ENCODE measurements at regions not wholly inside any gene's neighbourhood (a gene's known extent, or its start where the extent isn't known, plus 50 kb on each side); places are given as distances from the start of the nearest gene placed in this dataset.

DNA sequence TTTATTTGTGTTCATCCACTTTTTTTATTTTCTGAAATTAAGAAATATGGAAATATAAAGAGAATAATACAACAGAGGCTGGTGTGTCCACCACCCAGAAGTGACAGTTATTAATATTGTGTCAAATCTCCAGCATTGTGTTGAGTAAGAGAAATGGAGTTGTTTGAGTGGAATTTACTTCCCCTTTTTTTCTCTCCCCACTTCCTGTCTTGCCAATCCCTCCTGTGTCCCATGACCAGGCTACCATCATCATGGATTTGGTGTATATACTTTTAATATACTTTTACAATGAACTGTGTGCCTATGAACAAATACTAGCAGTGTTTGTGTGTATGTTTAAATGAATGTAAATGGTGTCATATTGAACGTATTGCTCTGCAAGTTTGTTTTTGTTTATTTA, 276.9 kb upstream of the SKOR2 start:
- TF ChIP-seq EZH2phosphoT487 (IDR thresholded peaks at IDR 0.05; ENCODE audit: borderline replicate concordance, low read length) = no peak
- TF ChIP-seq, protein P1, sequence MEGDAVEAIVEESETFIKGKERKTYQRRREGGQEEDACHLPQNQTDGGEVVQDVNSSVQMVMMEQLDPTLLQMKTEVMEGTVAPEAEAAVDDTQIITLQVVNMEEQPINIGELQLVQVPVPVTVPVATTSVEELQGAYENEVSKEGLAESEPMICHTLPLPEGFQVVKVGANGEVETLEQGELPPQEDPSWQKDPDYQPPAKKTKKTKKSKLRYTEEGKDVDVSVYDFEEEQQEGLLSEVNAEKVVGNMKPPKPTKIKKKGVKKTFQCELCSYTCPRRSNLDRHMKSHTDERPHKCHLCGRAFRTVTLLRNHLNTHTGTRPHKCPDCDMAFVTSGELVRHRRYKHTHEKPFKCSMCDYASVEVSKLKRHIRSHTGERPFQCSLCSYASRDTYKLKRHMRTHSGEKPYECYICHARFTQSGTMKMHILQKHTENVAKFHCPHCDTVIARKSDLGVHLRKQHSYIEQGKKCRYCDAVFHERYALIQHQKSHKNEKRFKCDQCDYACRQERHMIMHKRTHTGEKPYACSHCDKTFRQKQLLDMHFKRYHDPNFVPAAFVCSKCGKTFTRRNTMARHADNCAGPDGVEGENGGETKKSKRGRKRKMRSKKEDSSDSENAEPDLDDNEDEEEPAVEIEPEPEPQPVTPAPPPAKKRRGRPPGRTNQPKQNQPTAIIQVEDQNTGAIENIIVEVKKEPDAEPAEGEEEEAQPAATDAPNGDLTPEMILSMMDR (IDR thresholded peaks at IDR 0.05; ENCODE audit: low read depth, low read length, poor library complexity, severe bottlenecking) = no peak

DNA sequence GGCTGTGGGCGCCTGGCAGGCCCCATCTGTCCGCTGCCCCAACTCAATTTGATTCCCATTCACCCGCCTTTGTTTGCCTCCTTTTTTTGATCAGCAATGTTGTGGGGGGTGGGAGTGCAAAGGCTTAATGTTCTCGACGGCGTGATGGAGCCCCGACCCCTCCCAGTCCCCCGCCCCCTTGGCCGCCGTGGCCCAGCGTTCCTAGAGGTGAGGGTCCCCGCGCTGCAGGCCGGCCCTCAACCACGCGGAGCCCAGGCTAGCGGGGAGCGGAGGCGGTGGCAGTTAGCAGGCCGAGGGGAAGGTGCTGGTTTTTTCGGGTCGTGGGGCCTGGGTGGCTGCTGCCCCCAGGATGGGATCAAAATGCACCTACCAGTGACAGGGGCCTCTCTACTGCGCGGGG, 274.7 kb upstream of the SKOR2 start:
- H3K4me1 ChIP-seq (ENCODE audit: control insufficient read depth, low read length) = no peaks in the 10 kb centered on the region
- no peaks in the 10 kb centered on the region for H3K9me3 ChIP-seq (ENCODE audit: control insufficient read depth, insufficient read depth, low read length)
- no peak overlapping the region for H3K4me2 ChIP-seq (ENCODE audit: low read length)
- H3F3A ChIP-seq (ENCODE audit: control insufficient read depth, insufficient read depth) = no peaks in the 10 kb centered on the region
- no peaks in the 10 kb centered on the region for H3K27me3 ChIP-seq (ENCODE audit: control insufficient read depth, low read length)
- H4K20me1 ChIP-seq (ENCODE audit: control insufficient read depth, insufficient read depth, low read depth, low read length) = no peaks in the 10 kb centered on the region
- H3K36me3 ChIP-seq (ENCODE audit: control insufficient read depth, low read length) = no peaks in the 10 kb centered on the region
- TF ChIP-seq EZH2phosphoT487 (IDR thresholded peaks at IDR 0.05; ENCODE audit: borderline replicate concordance, low read length) = no peak
- H3K79me2 ChIP-seq (ENCODE audit: control insufficient read depth, low read length) = no peaks in the 10 kb centered on the region
- no peaks in the 10 kb centered on the region for H3K9me2 ChIP-seq (replicated peaks; ENCODE audit: control insufficient read depth, low read length)
- no peak overlapping the region for H3K27ac ChIP-seq (ENCODE audit: low read depth, low read length)
- H3K4me3 ChIP-seq (ENCODE audit: low read length) = no peak overlapping the region

More for the DNA sequence above, 276.9 kb upstream of the SKOR2 start:
- H3K27ac ChIP-seq (ENCODE audit: low read depth, low read length) = no peak overlapping the region
- no peaks in the 10 kb centered on the region for H3K9me2 ChIP-seq (replicated peaks; ENCODE audit: control insufficient read depth, low read length)
- no peaks in the 10 kb centered on the region for H3K27me3 ChIP-seq (ENCODE audit: control insufficient read depth, low read length)
- no peaks in the 10 kb centered on the region for H3K4me1 ChIP-seq (ENCODE audit: control insufficient read depth, low read length)
- H3F3A ChIP-seq (ENCODE audit: control insufficient read depth, insufficient read depth) = no peaks in the 10 kb centered on the region
- no peaks in the 10 kb centered on the region for H4K20me1 ChIP-seq (ENCODE audit: control insufficient read depth, insufficient read depth, low read depth, low read length)
- H3K4me3 ChIP-seq (ENCODE audit: low read length) = no peak overlapping the region
- no peaks in the 10 kb centered on the region for H3K9me3 ChIP-seq (ENCODE audit: control insufficient read depth, insufficient read depth, low read length)
- no peaks in the 10 kb centered on the region for H3K79me2 ChIP-seq (ENCODE audit: control insufficient read depth, low read length)
- no peak overlapping the region for H3K4me2 ChIP-seq (ENCODE audit: low read length)
- H3K36me3 ChIP-seq (ENCODE audit: control insufficient read depth, low read length) = no peaks in the 10 kb centered on the region

DNA sequence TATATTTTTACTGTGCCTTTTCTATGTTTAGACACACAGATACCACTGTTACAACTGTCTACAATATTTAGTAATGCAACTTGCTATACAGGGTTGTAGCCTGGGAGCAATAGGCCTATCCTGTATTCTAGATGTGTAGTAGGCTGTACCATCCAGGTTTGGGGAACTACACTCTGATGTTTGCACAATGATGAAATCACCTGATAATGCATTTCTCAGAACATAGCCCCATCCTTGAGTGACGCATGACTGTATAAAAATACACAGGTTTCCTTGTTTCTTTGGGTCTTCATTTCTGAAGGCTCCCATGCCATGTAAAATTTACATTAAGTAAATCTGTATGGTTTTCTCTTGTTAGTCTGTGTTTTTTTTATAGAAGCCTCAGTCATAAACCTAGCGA, 270.9 kb upstream of the SKOR2 start:
- H4K20me1 ChIP-seq (ENCODE audit: control insufficient read depth, insufficient read depth, low read depth, low read length) = no peaks in the 10 kb centered on the region
- no peak overlapping the region for H3K4me2 ChIP-seq (ENCODE audit: low read length)
- no peaks in the 10 kb centered on the region for H3K9me2 ChIP-seq (replicated peaks; ENCODE audit: control insufficient read depth, low read length)
- no peaks in the 10 kb centered on the region for H3K79me2 ChIP-seq (ENCODE audit: control insufficient read depth, low read length)
- no peaks in the 10 kb centered on the region for H3K36me3 ChIP-seq (ENCODE audit: control insufficient read depth, low read length)
- H3F3A ChIP-seq (ENCODE audit: control insufficient read depth, insufficient read depth) = no peaks in the 10 kb centered on the region
- H3K27me3 ChIP-seq (ENCODE audit: control insufficient read depth, low read length) = no peaks in the 10 kb centered on the region
- H3K27ac ChIP-seq (ENCODE audit: low read depth, low read length) = no peak overlapping the region
- H3K4me1 ChIP-seq (ENCODE audit: control insufficient read depth, low read length) = no peaks in the 10 kb centered on the region
- no peaks in the 10 kb centered on the region for H3K9me3 ChIP-seq (ENCODE audit: control insufficient read depth, insufficient read depth, low read length)
- H3K4me3 ChIP-seq (ENCODE audit: low read length) = no peak overlapping the region
- TF ChIP-seq, protein P1 (IDR thresholded peaks at IDR 0.05; ENCODE audit: low read depth, low read length, poor library complexity, severe bottlenecking) = no peak
- TF ChIP-seq EZH2phosphoT487 (IDR thresholded peaks at IDR 0.05; ENCODE audit: borderline replicate concordance, low read length) = no peak

DNA sequence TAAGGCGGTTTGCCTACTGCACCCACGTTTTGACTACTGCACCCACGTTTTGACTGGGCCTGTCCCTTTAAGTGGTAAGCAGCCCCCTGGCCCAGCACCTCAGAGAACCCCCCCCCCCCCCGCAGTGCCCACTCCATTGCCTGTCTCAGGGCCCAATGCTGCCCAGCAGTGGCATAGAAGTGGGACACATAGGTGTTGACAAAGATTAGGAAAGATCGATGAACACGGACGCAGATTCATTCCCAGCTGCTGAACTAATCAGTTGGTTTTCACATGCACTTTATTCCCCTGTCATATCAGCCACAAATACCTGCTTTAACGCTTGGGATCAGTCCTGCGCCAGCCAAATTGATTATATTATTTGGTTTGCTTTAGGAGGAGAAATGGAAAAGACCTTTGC, 268.8 kb upstream of the SKOR2 start:
- no peaks in the 10 kb centered on the region for H3K36me3 ChIP-seq (ENCODE audit: control insufficient read depth, low read length)
- no peaks in the 10 kb centered on the region for H3K9me3 ChIP-seq (ENCODE audit: control insufficient read depth, insufficient read depth, low read length)
- no peaks in the 10 kb centered on the region for H3K4me1 ChIP-seq (ENCODE audit: control insufficient read depth, low read length)
- no peaks in the 10 kb centered on the region for H3K79me2 ChIP-seq (ENCODE audit: control insufficient read depth, low read length)
- H3K4me2 ChIP-seq (ENCODE audit: low read length) = no peak overlapping the region
- no peaks in the 10 kb centered on the region for H3F3A ChIP-seq (ENCODE audit: control insufficient read depth, insufficient read depth)
- H3K9me2 ChIP-seq (replicated peaks; ENCODE audit: control insufficient read depth, low read length) = no peaks in the 10 kb centered on the region
- H3K4me3 ChIP-seq (ENCODE audit: low read length) = no peak overlapping the region
- TF ChIP-seq EZH2phosphoT487 (IDR thresholded peaks at IDR 0.05; ENCODE audit: borderline replicate concordance, low read length) = no peak
- TF ChIP-seq, protein P1 (IDR thresholded peaks at IDR 0.05; ENCODE audit: low read depth, low read length, poor library complexity, severe bottlenecking) = no peak
- H3K27me3 ChIP-seq (ENCODE audit: control insufficient read depth, low read length) = no peaks in the 10 kb centered on the region
- H3K27ac ChIP-seq (ENCODE audit: low read depth, low read length) = no peak overlapping the region
- H4K20me1 ChIP-seq (ENCODE audit: control insufficient read depth, insufficient read depth, low read depth, low read length) = no peaks in the 10 kb centered on the region

Measured in DOHH2 (cell line).